HFF-Myc (cell line): ENCODE measurements at regions not wholly inside any gene's neighbourhood (a gene's known extent, or its start where the extent isn't known, plus 50 kb on each side); places are given as distances from the start of the nearest gene placed in this dataset.

ENCODE experiments used
- DNase-seq: peaks from one replicate; pipeline ENCODE4 v3.0.0-alpha.2; 2011; ENCODE audit warnings: low read depth; ENCODE audit errors: extremely low read depth
- H3K4me3 ChIP-seq: replicated peaks from 2 replicates; pipeline ENCODE4 v1.5.1; 2011; ENCODE audit warnings: low read depth, mild to moderate bottlenecking, control low read depth, low read length
- CTCF ChIP-seq: IDR thresholded peaks from 2 replicates; pipeline ENCODE4 v1.5.1; 2012; ENCODE audit warnings: mild to moderate bottlenecking, low read depth, low read length, control low read depth; ENCODE audit errors: missing control alignments

GRCh38 chr12:116492703-116493324 lies 66.4 kb upstream of the MAP1LC3B2 start:
- H3K4me3 ChIP-seq = no peak overlapping the region
- no peak for TF ChIP-seq CTCF
- peak; percentile 14 for DNase-seq

GRCh38 chr12:116495260-116495659 lies 63.9 kb upstream of the MAP1LC3B2 start:
- H3K4me3 ChIP-seq = no peak overlapping the region
- no peak for TF ChIP-seq CTCF
- DNase-seq = peak; percentile 21

- no peak for TF ChIP-seq CTCF
- DNase-seq = no peak
These were observed 62.1 kb upstream of the MAP1LC3B2 start for GRCh38 chr12:116497051-116497591.

GRCh38 chr12:116498471-116498870 lies 60.7 kb upstream of the MAP1LC3B2 start:
- no peak for TF ChIP-seq CTCF
- DNase-seq = peak; percentile 24

More at GRCh38 chr12:116497051-116497591, 62.1 kb upstream of the MAP1LC3B2 start:
- H3K4me3 ChIP-seq = no peak overlapping the region

GRCh38 chr12:116502141-116502725 lies 56.9 kb upstream of the MAP1LC3B2 start:
- no peak overlapping the region for H3K4me3 ChIP-seq
- no peak for TF ChIP-seq CTCF
- no peak for DNase-seq

More at GRCh38 chr12:116498471-116498870, 60.7 kb upstream of the MAP1LC3B2 start:
- no peak overlapping the region for H3K4me3 ChIP-seq

- no peak overlapping the region for H3K4me3 ChIP-seq
- TF ChIP-seq CTCF = no peak
- DNase-seq = no peak
These were observed 56.1 kb upstream of the MAP1LC3B2 start for GRCh38 chr12:116502989-116503496.

- no peak overlapping the region for H3K4me3 ChIP-seq
- TF ChIP-seq CTCF = no peak
- no peak for DNase-seq
These were observed 54.7 kb upstream of the MAP1LC3B2 start for GRCh38 chr12:116504438-116504837.
